Midbrain (tissue), 1 donor: ENCODE measurements at regions not wholly inside any gene's neighbourhood (a gene's known extent, or its start where the extent isn't known, plus 50 kb on each side); places are given as distances from the start of the nearest gene placed in this dataset.

Source experiments
- DNase-seq: peaks from one replicate; lab custom pipeline; 2025; lab: John Stamatoyannopoulos, UW

- DNase-seq, result no peak
Observed at GRCh38 chr20:40808936-40809335, 119.9 kb upstream of the MAFB start.

- no peak for DNase-seq
Observed at GRCh38 chr20:40809361-40809760, 120.3 kb upstream of the MAFB start.

GRCh38 chr20:40810332-40811000, 121.4 kb upstream of the MAFB start:
- no peak for DNase-seq

GRCh38 chr20:40811004-40811403, 122.0 kb upstream of the MAFB start:
- no peak for DNase-seq

- no peak for DNase-seq
Observed at GRCh38 chr20:40811660-40812414, 122.8 kb upstream of the MAFB start.

GRCh38 chr20:40812415-40812925, 123.4 kb upstream of the MAFB start:
- DNase-seq, result no peak

- no peak for DNase-seq
Observed at GRCh38 chr20:40813029-40813431, 124.0 kb upstream of the MAFB start.

- DNase-seq, result no peak
Observed at GRCh38 chr20:40813708-40814630, 124.9 kb upstream of the MAFB start.

GRCh38 chr20:40814631-40814960, 125.6 kb upstream of the MAFB start:
- DNase-seq, result no peak

GRCh38 chr20:40815156-40816038, 126.4 kb upstream of the MAFB start:
- DNase-seq, result no peak

- DNase-seq, result no peak
Observed at GRCh38 chr20:40816039-40816352, 127.0 kb upstream of the MAFB start.

GRCh38 chr20:40821429-40821828, 132.4 kb upstream of the MAFB start:
- no peak for DNase-seq

- DNase-seq, result no peak
Observed at GRCh38 chr20:40826699-40827098, 137.7 kb upstream of the MAFB start.

- DNase-seq, result no peak
Observed at GRCh38 chr20:40835321-40835720, 146.3 kb upstream of the MAFB start.

GRCh38 chr20:40838509-40838908, 149.5 kb upstream of the MAFB start:
- DNase-seq, result no peak

GRCh38 chr20:40843251-40843650, 154.2 kb upstream of the MAFB start:
- no peak for DNase-seq

- no peak for DNase-seq
Observed at GRCh38 chr20:40844332-40844731, 155.3 kb upstream of the MAFB start.

GRCh38 chr20:40848096-40848495, 159.1 kb upstream of the MAFB start:
- DNase-seq, result no peak

GRCh38 chr20:40848526-40848925, 159.5 kb upstream of the MAFB start:
- DNase-seq, result no peak

- no peak for DNase-seq
Observed at GRCh38 chr20:40849456-40849855, 160.4 kb upstream of the MAFB start.

GRCh38 chr20:40851051-40851450, 162.0 kb upstream of the MAFB start:
- no peak for DNase-seq

GRCh38 chr20:40855269-40855668, 166.2 kb upstream of the MAFB start:
- no peak for DNase-seq
